ENCODE measurements at regions not wholly inside any gene's neighbourhood (a gene's known extent, or its start where the extent isn't known, plus 50 kb on each side); places are given as distances from the start of the nearest gene placed in this dataset.

DNA sequence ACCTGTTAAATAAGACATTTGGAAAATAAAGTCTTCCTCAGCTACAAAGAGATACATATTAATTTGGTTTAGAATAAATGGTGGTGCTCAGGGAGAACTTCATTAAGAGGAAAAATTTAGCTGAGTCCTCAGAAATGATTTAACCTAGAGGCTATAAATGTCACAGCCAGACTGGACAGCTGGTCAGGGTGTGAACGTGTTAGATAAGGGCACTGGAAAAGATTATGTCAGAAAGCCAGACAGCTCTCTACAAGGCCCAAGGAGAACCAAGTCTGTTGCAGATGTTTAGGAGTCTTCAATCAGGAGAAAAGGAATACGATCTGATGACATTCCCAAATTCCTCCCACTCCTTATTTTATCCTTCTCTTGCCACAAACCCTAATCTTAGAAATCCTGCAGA, 265.2 kb downstream of the MAT2B start:
- TF ChIP-seq, protein P1, sequence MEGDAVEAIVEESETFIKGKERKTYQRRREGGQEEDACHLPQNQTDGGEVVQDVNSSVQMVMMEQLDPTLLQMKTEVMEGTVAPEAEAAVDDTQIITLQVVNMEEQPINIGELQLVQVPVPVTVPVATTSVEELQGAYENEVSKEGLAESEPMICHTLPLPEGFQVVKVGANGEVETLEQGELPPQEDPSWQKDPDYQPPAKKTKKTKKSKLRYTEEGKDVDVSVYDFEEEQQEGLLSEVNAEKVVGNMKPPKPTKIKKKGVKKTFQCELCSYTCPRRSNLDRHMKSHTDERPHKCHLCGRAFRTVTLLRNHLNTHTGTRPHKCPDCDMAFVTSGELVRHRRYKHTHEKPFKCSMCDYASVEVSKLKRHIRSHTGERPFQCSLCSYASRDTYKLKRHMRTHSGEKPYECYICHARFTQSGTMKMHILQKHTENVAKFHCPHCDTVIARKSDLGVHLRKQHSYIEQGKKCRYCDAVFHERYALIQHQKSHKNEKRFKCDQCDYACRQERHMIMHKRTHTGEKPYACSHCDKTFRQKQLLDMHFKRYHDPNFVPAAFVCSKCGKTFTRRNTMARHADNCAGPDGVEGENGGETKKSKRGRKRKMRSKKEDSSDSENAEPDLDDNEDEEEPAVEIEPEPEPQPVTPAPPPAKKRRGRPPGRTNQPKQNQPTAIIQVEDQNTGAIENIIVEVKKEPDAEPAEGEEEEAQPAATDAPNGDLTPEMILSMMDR (IDR thresholded peaks at IDR 0.05; ENCODE audit: extremely low read depth, missing control alignments) = no peak
- no peak for DNase-seq (ENCODE audit: low spot score)

DNA sequence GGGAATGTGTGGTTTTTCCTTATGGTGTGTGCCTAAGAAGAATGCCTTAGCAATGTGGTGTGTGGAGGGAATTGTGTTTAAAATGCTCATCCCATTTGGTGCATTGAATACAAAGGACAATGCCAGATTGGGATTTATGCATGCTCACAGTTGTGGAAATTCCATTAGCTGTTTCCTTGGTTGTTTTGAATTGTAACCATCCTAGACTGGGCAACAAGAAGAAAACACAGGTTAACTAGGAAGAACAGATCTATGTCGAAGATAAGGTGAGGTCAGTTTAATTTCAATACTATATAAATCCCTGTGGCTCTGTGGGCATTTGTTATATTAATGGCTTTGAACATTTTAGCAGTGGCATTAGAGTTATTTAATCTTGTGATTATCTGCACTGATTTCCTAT, 266.8 kb downstream of the MAT2B start:
- TF ChIP-seq, protein P1 (IDR thresholded peaks at IDR 0.05; ENCODE audit: extremely low read depth, missing control alignments) = no peak
- no peak for DNase-seq (ENCODE audit: low spot score)

DNA sequence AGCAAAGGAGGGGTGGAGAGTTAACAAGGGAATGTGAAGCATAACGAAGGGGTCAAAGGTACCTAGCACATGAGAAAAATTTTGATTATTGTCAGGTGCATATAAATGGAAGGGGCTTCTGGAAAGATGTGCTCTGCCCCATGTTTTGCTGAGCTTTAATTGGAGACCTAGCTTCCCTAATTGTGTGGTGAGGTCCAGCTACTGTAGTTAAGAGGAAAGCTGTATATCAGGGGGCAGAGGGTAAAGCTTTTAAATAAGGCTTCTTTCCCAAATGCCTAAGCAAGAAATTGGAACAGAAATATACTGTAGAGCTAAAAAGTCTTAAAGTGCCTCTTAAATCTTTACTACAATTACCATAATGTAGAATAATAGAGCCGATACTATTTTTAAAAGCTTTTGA, 267.2 kb downstream of the MAT2B start:
- no peak for DNase-seq (ENCODE audit: low spot score)
- TF ChIP-seq, protein P1 (IDR thresholded peaks at IDR 0.05; ENCODE audit: extremely low read depth, missing control alignments) = no peak

DNA sequence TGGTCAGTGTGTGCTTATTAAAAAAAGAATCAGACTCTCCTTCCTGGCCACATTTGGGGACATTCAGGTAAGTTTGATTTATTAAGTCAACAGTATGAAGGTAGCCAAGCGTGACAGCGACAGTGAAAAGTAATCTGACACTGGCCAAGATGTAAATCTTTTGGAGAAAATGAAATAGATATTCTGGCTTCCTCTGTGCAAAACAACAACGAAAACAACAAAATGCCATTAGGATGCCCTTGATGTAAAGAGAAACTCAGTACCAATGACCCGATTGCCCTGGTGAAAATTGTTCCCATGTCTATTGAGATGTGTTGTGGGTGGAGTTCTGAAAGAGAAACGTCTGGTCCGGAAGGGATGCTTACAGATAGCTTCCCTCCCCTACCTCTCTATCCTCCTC, 267.8 kb downstream of the MAT2B start:
- DNase-seq (ENCODE audit: low spot score) = no peak

DNA sequence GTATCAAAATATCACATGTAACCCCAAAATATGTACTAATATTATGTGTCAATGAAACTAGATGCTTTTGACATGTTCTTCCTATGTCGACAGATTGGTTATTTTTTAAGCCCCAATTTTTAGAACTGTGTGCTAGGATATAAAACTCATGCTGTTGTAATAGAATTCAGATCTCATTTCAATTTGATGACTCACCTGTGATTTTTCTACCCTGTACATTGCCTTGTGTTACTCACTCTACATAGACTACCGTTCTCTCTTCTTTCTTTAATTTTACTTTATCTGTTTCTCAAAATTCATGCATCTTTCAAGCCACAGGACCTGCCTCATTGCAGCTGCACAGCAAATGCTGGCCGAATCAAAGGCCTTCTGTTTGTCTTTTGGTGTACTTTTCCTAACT, 284.5 kb downstream of the MAT2B start:
- DNase-seq (ENCODE audit: low spot score) = no peak
- TF ChIP-seq, protein P1 (IDR thresholded peaks at IDR 0.05; ENCODE audit: extremely low read depth, missing control alignments) = no peak

More for the DNA sequence above, 267.8 kb downstream of the MAT2B start:
- TF ChIP-seq, protein P1 (IDR thresholded peaks at IDR 0.05; ENCODE audit: extremely low read depth, missing control alignments) = no peak

DNA sequence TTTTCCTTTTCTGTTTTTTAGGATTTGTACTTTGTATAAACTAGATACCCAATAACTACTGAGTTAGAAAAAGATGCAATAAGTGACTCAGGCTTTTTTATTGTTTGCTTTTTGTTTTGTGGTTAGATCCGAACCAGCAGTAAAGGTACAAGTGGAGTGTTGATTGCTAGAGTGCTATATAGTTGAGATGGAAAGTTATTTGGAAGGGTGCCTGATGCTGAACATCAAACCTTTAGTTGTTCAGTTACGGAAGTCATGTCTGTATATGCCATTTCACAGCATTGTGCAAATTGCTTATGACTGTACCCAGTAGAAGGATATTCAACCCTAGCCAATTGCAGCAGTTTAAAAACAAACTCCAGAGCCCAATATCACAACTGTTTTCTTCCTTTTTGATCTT, 285.1 kb downstream of the MAT2B start:
- no peak for DNase-seq (ENCODE audit: low spot score)
- TF ChIP-seq, protein P1 (IDR thresholded peaks at IDR 0.05; ENCODE audit: extremely low read depth, missing control alignments) = no peak

DNA sequence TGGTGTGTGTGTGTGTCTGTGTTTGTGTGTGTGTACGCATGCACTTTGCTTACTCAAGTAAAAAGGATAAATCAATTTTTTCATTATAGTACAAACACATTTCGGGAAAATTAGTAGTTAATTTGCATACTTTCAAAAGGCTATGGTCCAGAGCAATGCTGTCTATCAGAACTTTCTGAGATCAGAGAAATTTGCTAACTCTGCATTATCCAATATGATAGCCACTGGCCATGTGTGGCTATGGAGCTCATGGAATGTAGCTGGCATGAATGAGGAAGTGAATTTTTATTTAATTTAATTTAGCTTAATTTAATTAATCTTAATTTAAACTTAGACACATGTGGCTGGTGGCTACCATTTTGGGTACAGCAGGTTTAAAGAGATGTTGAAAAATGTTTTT, 289.6 kb downstream of the MAT2B start:
- TF ChIP-seq, protein P1 (IDR thresholded peaks at IDR 0.05; ENCODE audit: extremely low read depth, missing control alignments) = no peak
- DNase-seq (ENCODE audit: low spot score) = no peak
